Right lobe of liver (tissue), 4 donors: ENCODE measurements at regions not wholly inside any gene's neighbourhood (a gene's known extent, or its start where the extent isn't known, plus 50 kb on each side); places are given as distances from the start of the nearest gene placed in this dataset.

ENCODE experiments used
- CTCF ChIP-seq, 4 donors: fragments of 200-600 bp in 3 of 4; fragments of 450-650 bp in 1 of 4; IDR thresholded peaks; one replicate each; pipeline versions ENCODE4 v1.5.1 to v1.8.0; 2016 to 2022; ENCODE audit warnings: antibody characterized with exemption in 4 of 4, mild to moderate bottlenecking in 2 of 4
- POLR2A ChIP-seq: fragments of 450-650 bp; IDR thresholded peaks from one replicate; pipeline ENCODE4 v1.6.1; 2017; ENCODE audit warnings: antibody characterized with exemption, mild to moderate bottlenecking
- donor health status: DM: no; HTN: no; CAD: no.
- donor health status: DM: no; HTN: no; CAD: no.
- donor health status: DM: no; HTN: yes; CAD: no.

GRCh38 chr20:17873410-17874270, 95.0 kb downstream of the SNX5 start:
- TF ChIP-seq CTCF (IDR thresholded peaks at IDR 0.05) (peak in 1 of 4 donors; percentile 2), POLR2A (peak; percentile 27)
